Activated CD4-positive, alpha-beta T cell treated with anti-CD3 and anti-CD28 coated beads for 4 hours (primary cell): ENCODE measurements at regions not wholly inside any gene's neighbourhood (a gene's known extent, or its start where the extent isn't known, plus 50 kb on each side); places are given as distances from the start of the nearest gene placed in this dataset.
A peak's percentile ranks its signal among the peaks of the same experiment; 100 is the strongest.

Experiments used
- DNase-seq, 2 donors: peaks; one replicate each; pipeline ENCODE4 v3.0.0-alpha.2; 2020

DNA sequence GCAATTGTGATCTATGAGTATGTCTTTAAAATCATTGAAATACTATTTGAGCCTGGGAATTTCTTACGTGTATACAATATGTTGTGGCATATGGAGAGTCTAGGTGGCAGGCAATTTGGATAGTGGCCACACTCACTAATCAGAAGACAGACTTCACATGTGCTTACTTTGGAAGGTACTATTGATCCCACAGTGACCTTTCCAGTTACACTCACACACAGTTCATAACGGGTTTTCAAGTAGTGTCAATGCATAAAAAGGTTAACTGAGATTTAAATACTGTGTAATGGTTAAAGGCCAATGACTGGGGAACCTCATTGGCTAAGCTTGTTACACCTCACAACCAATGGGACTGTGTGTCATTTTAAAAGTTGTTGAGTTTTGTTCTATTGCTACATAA lies 783.2 kb downstream of the RPA4 start:
- DNase-seq: no peak

DNA sequence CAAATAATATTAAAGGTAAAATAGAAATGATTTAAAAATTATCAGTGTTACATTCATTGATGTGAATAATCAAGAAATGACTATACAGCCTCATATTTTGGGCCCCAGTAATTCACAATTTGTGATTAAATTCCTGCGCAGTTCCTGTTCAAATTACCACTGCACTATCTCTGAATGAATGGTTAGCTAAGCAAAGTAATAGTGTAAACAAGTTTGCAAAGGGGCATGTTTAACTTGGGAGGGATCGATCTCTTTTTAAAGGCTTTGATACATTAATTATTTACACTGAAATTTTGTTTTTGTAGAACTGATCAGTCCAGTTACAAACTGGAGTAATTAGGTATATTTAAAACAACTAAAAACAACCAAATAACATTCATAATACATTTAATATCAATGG lies 784.4 kb downstream of the RPA4 start:
- no peak for DNase-seq

DNA sequence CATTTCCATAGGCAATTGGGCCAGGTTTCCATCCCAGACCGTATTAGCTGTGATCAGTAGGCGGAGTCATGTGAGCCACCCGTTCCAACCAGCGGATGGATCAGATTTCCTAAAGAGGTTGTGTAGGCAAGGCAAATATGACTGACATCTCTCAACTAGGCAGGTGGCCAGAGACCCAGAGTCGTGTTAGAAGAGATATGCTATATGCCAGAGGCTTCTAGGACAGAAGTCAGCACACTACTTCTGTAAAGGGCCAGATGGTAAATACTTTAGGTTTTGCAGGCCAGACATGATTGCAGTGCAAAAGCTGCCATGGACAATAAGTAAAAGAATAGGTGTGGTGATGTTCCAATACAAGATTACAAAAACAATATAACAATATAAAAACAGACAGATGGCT lies 788.4 kb downstream of the RPA4 start:
- DNase-seq: no peak

DNA sequence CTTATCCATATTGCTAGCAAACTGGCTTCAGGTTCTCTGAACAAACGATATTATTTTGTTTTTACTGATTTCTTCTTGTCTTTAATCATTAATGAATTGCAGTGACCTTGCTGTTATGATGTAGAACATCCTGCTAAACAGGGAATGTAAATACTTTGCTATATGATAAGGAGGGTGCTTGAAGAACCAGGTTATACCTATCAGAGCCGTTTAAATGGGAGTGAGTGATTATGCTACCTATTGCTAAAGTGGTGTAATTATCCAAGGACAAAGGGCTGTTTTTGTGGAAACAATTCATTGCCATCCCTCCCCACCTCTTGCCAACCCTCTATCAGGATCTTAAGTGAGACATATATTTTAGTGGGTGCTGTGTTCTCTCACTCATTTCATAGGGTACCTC lies 788.9 kb downstream of the RPA4 start:
- no peak for DNase-seq

DNA sequence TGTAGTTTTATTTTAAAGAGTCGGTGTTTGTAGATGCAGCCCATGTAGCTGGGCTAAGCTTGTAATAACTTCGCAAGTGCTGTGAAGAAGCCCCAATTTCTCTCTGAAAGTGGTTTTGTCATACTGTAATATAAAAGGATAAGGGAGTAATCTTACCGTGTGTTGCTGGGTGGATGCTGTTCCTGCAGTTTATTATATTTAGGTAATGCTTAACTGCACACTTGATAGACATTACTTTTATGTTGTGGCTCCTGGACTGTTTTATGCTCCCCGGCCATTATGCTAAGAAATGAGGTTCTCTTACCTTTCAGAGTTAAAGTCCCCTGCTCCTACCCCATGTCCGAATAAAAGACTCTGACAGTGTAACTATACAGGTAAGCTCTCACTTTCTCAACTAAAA lies 789.4 kb downstream of the RPA4 start:
- DNase-seq: no peak

DNA sequence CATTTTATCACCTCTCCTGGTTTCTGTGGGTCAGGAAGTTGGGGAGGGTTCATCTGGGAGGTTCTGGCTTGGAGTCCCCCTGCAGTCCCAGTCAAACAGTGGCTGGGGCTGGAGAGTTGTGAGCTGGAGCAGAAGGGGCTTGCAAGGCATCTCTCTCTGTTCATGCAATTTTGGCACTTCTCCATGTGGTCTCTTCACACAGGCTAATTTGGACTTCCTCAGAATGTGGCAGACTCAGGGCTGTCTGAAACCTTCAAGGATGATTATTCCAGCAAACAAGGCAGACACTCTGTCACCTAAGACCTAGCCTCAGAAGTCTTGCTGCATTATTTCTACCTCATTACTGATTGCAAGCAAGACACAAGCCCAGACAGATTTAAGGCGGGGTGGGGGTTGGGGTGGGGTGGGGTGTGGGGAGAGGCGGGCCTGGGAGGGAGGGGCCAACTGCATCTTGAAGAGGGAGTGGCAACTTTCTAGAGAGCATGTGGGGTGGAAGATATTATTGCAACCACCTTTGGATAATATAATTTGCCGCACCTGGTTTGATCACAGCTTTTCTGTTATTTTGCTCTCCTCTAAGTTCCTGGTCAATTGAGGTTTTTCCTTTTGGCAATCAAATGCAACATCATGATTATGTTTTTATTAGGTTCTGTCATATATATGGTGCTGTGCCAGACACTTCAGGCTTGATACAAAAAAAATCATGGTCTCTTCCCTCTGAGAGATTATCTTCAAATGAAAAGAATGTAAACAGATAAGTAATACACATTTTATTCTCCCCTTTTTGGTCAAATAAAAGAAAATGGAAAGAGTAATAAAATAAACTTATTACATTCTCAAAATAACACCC lies 799.5 kb downstream of the RPA4 start:
- no peak for DNase-seq

DNA sequence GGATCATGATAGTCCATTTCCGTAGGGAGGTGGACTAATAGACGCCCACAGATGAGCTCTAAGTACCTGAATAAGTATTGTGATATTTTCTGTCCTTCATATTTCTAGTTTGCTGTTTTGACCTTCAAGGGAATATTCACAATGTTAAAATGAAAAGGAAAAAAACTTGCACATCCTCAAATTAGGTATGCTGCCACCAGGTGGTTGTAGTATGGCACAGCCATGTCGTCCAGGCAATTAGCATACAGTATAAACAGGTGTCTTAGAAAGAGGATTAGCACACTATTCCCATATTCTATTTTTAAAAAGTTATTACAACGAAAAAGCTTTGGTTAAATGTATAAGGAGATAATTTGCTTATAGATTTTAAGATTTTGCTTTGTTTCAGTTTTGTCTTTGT lies 802.0 kb downstream of the RPA4 start:
- peak in 1 of 2 donors; percentile 2 for DNase-seq

DNA sequence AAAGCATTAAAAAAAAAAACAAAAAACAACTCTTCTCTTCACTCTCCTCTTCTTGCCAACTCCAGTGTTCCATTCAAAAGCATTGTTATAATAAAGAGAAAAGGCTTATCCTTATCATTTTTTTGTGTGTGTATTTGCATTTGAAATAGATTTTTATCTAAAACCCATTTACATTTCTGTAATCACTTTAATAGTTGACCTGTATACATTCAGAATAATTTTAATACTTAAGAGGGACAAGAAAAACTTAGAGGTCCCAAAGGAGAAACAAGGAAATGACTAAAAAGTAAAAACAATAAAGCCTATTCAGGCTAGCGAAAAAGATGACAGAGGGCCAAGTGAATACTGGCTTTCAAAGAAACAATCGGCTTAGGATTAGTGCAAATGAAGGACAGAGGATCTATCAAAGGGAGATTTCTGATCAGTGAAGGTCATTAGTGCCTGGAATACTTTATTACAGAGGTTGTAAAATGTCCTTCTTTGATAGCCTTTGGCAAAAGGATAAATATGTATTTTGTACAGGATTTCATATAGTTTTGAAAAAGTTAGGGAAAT lies 808.3 kb downstream of the RPA4 start:
- no peak for DNase-seq

DNA sequence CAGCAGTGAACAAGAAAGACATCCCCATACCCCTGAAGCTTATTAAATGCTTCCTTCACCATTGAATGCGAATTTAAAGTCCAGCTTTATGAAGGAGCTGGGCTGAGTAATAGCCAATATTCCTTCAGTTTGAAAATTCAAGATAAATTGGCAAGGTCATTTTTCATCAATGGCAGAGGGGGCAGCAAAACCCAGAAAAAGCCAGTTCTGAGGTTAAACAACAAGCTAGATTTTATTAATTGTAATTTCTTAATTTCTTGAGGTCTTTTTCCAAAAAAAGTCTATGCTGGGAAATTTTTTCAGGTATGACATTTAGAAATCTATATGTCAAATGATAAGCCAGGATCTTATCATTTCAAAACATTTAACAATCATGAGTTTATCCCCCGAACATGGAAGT lies 808.9 kb downstream of the RPA4 start:
- DNase-seq: no peak

DNA sequence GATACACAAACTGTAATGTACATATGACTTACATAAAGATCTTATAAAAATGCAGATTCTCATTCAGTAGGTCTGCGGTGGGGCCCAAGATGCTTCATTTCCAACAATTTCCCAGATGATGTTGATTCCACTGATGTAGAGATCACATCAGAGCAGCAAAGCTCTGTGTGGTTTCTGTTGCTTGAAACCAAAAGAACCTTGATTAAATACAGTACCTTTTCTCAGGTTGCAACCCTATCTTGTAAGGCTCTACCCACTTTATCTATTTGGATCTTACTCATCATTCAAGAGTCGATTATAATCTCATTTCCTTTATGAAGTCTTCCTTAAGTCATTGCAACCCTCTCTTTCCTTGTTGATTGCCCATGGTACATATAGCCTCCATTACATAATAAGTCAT lies 816.8 kb downstream of the RPA4 start:
- no peak for DNase-seq

DNA sequence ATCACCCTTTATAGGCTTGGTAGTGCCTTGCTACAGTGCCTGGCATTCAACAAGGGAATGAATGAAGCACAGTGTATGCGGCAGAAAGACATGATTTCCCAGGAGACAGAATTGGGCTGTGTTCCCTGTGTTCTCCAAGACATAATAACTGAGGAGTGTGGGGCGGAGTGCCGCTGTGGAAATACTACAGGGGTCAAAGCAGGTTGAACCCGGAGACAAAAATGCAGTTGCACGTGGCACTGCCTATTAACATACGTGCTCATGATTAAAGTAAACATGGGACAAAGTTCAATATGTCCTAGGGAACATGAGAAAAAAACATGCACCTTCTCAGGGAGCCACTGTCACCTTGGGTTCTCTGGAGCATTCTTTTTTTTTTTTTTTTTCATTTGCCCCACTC lies 820.8 kb downstream of the RPA4 start:
- no peak for DNase-seq

DNA sequence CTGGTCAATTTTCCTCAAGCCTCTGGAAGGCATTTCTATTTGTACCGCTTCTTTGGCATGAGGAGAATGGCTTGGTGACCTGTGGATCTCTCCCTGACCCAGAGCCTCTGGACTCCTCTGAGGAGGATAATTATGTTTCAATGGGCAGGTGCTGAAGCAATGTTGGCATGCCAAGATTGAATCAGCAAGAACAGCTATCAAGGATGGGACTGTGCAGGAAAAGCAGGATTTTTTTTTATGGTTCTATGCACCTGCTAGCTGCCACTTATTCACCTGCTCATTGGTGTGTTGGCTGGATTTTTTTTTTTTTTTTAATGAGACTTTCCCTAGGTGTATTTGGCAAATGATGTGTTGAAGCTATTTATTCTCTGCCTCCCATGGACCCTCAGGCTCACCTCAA lies 821.2 kb downstream of the RPA4 start:
- no peak for DNase-seq

DNA sequence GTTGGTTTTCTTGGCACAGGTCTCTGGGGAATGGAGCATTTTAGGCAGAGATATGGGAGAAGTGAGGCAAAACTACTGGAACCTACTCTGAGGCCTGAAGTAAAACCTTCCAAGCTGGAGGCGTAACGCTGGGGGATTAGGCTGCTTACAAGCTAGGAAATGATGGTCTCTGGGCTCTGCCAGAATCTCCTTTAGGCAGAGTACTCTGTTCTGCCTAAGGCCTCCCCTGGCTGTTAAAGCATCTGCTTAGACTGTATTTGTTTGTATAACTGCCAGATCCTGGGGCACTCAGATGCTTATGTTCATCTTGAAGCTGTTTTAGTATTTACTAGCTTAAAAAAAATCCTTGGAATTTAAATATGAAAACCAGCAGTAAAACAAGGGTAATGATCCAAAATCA lies 822.2 kb downstream of the RPA4 start:
- DNase-seq: no peak

DNA sequence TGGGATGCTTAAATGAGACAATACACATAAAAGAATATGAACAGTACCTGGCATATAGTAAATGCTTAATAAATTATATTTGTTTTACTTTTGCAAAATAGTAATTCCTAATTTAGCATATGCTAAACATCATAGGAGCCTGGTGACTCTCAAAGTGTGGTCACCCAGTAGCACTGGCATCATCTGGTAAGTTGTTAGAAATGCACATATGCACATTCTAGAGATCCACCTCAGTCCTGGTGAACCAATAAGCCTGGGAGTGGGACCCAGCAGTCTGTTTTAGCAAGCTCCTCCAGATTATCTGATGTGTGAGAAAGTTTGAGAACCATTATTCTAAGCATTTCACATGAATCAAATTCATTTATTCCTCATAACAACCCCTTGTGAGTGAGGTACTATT lies 830.4 kb downstream of the RPA4 start:
- DNase-seq: no peak

DNA sequence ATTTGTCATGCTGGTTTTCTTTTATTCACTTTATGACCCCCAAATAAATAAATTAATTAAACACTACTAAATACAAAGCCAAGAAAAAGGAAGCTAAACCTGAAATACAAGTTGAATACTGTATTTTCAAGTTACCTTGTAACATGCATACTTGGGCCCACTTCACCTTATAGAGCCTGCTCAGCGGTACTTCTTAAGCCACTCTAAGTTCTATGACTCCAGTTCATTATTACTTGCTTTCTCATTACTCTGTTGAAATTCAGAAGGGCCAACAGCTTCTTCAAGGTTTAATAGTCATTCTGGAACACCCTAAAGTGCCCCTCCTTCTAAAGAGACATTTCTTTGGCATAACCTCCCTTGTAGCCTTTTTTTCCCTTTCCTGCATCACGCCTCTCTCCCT lies 844.5 kb downstream of the RPA4 start:
- DNase-seq: no peak

DNA sequence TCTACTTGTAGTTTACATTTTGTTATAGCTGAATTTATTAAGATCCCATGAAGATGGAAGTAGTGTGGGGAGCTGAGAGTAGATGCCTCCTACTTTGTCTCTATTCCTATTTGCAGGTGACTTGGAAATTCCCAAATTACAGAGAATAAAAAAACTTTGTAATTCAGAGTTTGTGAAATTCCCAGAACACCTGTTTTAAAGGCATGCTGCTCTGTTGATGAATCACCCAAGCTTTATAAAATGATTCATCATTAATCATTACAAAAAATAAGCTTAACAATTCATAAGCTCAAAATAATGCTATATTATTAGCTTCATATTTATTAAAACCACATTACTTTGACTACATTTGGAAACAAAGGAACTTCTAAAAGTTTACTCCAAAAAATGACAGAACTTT lies 856.3 kb downstream of the RPA4 start:
- no peak for DNase-seq

DNA sequence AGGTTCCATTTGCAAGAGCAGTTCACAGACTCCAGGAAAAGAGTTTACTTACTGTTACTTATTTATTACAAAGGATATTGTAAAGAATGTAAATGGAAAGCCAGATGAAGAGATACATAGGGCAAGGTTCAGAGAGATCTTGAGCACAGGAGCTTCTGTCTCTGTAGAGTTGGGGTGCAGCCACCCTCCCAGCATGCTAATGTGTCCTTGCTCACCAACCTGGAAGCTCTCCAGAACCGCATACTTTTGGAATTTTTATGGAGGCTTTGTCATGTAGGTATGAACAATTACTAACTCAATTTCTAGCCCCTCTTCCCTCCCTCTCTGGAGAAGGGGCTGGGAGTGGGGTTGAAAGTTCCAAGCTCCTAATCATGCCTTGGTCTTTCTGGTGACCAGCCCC lies 857.2 kb downstream of the RPA4 start:
- no peak for DNase-seq

DNA sequence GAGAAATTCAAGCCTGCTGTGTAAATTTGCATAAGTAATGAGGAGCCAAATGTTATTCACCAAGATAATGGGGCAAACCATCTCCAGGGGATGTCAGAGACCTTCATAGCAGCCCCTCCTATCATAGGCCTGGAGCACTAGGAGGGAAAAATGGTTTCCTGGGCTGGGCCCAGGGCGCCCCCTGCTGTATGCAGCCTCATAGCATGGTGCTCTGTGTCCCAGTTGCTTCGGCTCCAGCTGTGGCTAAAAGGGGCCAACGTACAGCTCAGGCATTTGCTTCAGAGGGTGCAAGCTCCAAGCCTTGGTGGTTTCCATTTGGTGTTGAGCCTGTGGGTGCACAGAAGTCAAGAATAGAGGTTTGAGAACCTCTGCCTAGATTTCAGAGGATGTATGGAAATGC lies 859.3 kb downstream of the RPA4 start:
- no peak for DNase-seq

DNA sequence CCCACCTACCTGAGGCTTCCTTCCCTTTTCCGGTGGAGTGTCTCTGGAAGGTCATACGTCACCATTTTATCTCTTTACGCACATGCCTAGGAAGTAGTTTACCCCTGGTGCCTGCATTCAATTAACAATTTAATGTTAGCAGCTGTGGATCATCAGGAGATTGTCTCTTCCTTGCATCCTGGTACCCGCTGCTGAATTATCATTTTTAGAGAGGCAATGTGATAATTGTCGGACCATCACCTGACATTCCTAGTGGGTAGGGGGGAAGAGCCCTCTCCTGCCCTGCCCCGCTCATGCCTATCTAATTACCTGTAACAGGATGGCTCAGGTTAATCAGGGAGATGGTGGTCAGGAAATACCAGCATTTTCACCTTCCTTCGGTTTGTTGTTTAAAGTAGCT lies 863.6 kb downstream of the RPA4 start:
- no peak for DNase-seq

DNA sequence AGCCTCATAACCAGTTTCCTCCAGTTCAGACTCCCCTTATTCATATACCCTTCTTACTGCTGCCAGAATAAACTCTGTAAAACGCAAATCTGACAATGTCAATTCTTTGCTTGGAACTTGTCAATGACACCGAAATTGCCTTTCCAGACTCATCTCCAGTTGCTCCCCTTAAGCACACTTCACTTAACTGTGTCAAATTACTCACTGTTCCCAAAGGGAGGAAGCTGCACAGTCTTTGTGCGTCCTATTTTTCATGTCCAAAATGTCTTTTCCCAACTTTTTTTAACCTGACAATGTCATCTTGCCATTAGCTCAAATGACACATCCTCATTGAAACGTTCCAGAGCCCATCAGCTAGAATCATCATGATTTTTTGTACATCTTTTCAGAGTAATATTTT lies 867.3 kb downstream of the RPA4 start:
- no peak for DNase-seq

DNA sequence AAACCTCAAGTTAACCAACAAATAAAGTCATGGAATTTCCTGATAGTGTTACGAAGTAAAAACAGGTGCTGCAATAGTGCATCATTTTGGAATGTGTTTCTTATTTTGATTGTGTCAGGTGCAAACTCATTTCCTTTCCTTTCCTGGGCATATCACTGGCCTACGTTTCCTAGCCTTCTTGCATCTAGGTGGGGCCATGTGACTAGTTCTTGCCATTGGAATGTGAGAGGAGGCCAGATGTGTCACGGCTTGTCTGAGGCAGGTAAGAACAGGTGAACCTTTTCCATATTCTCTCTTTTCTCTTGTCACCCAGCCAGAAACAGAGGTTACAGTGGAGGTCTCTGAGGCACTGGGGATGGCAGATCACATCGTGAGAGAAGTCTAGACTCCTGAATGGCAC lies 868.0 kb downstream of the RPA4 start:
- DNase-seq: no peak

DNA sequence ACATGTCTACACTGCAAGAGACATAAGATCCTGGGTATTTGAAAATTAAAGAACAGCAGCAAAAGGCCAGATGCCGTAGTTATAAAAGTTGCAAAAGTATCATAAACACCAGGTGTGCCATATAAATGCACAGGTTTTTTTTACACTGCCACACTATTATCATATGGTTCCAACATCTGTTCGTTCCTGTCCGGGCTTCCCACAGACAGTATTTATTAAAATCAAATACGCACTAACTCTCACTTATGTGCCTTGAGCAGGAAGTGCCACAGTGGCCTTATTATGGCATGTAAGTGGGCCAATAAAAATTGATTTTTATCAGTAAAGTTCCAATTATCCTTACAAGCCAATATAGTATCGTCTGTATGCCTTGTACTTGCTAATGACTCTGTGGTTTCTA lies 873.2 kb downstream of the RPA4 start:
- no peak for DNase-seq

DNA sequence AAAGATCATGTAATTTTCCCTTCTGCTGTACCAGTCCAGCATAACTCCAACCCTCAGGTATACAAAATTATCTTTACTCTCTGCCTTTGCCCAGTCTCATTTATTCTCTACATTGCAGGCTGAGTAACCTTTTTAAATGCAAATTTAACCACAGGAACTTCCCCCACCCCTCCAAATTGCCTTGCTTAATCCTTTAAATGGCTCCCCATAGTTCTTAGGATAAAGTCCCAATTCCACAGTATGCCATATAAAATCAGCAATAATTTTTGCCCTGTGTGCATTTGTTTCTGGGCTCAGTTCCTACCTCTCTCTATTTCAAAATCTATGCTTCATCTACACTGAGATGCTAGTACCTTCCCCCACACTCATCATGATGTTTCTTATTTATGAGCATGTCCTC lies 879.7 kb downstream of the RPA4 start:
- no peak for DNase-seq

DNA sequence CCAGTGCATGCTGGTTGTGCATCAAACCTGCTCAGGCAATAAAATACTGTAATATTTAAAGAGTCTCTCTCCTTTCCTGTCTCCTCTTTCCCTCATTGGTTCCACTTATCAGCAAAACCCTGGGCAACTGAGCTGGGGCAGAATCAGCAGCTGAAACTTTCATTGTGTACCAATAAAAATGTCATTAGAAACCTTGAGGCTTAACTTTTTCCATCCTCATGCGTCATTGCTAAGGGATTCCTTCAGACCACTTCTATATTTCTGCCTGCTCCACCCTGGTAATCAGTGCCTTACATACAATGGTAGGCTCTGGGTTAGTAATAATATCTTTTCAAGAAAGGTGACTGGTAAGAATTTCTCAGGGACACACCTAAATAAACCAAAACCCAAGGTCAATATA lies 880.3 kb downstream of the RPA4 start:
- DNase-seq: no peak

DNA sequence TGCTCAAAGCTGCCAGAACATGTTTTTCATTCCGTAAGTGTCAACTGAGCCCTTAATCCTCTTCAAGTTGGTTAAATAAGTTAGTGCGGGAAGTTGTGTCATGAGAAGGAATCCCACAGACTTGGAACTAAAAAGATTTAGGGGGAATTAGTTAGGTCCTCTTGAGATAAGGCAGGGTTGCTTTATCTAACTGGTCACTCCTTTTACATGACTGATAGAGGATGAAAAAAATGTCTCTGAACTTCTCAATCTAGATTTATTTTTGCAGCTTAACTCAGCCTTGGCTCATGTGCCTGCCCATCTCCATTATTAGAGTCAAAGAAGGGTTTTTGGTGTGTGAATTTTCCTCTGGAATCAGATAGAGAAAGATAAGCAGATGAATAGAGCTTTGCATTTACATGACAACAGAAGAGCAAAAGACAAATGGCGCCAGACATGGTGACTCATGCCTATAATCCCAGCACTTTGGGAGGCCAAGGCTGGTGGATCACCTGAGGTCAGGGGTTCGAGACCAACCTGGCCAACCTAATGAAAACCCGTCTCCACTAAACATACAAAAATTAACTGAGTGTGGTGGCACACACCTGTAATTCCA lies 882.9 kb downstream of the RPA4 start:
- no peak for DNase-seq
